ENCODE measurements at regions not wholly inside any gene's neighbourhood (a gene's known extent, or its start where the extent isn't known, plus 50 kb on each side); places are given as distances from the start of the nearest gene placed in this dataset.

DNA sequence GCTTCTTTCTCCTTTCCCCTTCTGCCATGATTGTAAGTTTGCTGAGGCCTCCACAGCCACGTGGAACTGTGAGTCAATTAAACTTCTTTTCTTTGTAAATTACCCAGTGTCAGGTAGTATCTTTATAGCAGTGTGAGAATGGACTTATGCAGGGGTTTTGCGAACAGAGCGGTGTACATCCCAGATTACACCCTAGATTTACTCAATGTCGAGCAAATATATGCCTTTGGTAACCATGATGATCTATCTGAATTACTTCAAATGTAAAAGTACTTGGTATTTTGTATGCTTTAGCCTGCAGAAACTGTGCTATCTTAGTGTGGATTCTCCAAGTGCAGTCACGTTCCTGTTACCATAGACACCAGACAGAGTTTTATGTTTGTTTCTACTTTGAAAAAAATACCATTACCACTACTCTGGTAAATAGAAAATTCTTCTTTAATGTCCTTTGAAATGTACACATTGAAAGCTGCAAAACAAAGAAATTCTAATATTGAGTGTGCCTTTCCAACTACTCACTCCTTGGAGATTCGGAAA lies 510.4 kb upstream of the ARGLU1 start:
- no peak for DNase-seq

DNA sequence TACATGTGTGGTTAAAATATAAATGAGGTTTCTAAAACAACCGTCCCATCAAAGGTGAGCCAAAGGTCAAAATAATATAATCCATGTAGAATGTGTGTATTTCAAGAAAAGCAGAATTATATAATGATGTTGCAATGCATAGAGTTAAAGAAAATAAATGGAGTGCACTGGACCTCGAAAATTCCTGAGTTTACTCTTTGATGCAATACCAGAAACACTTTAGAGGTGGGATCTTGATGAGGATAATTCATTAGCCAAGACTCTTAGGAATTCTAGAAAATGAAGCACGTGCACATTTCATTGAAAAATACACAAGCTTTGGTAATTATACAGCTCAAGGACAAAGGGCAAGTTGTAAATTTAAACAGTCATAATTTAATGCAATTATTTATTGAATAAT lies 508.9 kb upstream of the ARGLU1 start:
- DNase-seq: no peak

GRCh38 chr13:107075576-107075975 lies 507.6 kb upstream of the ARGLU1 start:
- DNase-seq: no peak

- no peak for DNase-seq
These were observed 502.9 kb upstream of the ARGLU1 start for GRCh38 chr13:107070792-107071191.

DNA sequence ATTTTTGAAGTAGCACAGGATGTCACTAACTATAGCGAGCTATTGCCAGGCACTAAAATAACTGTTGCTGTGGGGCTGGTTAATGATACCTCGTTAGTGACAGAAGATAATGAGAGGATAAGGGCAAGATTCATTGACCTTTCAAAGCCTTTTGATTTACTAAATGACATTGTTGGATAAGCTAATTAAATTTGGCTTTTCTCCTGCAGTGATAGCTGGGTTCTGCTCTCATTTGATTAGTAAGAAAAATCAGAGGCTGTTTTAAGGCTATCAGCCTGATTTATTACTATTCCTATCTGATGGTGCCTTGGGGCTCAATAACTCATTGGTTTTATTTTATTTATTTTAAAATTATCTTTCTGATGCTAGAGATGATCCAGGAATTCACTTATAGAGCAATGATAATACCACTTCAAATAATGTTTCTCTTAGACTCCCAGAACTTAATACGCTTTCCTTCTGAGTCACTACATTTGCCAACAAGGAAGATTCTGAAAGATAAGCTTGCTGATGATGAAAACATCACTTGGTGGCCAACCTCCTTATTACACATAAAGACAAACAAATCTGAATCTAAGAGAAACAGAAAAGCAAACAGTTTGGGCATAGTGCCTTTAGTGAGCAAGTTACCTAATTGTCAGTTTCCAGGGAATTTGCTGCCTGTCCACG lies 501.3 kb upstream of the ARGLU1 start:
- DNase-seq: no peak

DNA sequence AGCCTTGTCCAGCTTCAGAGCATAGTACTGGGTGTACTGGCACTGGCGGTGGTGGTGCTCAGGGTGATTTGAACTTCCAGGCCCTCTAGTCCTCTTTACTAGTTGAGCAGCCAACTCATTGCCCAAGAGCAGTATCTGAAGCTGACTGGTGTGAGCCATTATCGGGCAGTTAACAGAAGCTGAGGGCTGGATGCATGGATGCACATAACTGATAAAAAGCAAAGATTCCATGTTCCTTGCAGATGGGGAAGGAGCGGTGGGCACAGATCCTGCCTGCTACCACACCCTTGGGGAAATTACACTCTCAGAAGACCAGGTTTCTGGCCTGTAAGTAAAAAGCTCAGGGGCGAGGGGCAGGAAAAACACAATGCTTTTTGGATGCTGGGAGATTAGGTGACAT lies 499.4 kb upstream of the ARGLU1 start:
- DNase-seq: no peak

GRCh38 chr13:107066355-107066754 lies 498.4 kb upstream of the ARGLU1 start:
- no peak for DNase-seq

GRCh38 chr13:107065036-107065435 lies 497.1 kb upstream of the ARGLU1 start:
- peak; percentile 79 for DNase-seq

GRCh38 chr13:107057028-107057631 lies 489.2 kb upstream of the ARGLU1 start:
- DNase-seq: no peak

DNA sequence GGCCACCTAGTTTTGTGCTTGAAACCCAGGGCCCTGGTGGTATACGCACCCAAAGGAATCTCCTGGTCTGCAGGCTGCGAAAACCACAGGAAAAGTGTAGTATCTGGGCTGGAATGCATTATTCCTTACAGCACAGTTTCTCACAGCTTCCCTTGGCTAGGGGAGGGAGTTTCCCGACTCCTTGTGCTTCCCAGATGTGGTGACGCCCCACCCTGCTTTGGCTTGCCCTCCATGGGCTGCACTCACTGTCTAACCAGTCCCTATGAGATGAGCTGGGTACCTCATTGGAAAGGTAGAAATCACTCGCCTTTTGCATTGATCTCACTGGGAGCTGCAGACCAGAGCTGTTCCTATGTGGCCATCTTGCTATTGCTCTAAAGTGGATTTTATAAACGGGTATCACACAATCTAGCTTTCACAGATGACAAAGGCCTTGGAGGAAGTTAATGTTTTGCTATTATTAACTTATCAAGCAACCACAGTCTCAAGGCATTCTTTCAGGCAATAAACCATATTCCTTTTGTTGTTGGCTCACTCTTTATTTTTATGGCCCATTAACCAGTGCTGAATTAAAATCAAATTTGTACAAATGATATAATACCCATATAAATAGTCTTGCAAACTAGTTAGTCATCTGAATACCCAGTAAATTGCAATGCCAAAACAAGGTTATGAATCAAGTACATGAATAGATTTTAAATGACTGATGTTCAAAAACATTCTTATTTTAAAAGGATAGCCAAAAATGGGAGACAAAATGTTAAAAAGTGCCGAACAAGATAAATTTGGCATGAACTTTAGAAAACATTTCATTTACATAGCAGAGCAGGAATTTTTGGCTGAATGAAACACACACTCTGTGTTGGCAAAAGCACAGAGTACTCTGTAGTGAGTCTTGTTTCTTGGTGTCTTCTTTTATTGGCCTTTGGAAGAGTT lies 475.4 kb upstream of the ARGLU1 start:
- no peak for DNase-seq

DNA sequence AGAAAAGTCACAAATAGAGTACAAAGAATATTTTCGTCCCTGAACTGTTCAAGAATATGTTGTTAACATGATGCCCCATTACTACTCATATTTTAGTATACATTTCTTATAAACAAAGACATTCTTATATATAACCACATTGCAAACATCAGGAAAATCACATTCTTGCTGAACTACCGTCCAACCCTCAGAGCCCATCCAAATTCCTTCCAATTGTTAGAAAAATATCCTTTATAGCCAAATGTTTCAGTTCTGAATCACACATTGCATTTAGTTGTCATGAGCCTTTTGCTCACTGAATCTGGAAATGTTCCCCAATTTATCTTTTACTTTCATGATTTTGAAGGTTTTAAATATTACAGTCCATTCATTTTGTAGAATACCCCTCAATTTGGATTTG lies 467.8 kb upstream of the ARGLU1 start:
- DNase-seq: no peak

GRCh38 chr13:107035186-107035585 lies 467.2 kb upstream of the ARGLU1 start:
- DNase-seq: no peak

GRCh38 chr13:107034236-107034872 lies 466.4 kb upstream of the ARGLU1 start:
- DNase-seq: no peak

DNA sequence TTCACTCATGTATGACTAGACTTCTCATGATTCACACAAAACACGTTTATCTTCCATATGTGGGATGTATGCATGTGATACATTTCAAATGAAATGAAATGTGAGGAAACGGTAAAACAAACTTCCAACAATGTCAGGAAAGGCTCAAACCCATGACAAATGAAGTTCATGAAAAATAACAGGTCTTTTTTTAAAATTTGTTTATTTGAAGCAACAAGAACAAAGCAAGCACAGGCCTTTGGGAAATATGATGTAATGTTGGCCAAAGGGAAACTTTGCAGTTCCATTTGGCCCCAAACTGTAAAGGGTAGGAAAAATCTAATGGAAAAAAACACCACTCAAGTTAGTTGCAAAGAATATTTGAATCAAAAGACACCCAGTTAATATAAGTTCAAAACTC lies 463.8 kb upstream of the ARGLU1 start:
- no peak for DNase-seq

- DNase-seq: no peak
These were observed 460.8 kb upstream of the ARGLU1 start for GRCh38 chr13:107028751-107029150.

DNA sequence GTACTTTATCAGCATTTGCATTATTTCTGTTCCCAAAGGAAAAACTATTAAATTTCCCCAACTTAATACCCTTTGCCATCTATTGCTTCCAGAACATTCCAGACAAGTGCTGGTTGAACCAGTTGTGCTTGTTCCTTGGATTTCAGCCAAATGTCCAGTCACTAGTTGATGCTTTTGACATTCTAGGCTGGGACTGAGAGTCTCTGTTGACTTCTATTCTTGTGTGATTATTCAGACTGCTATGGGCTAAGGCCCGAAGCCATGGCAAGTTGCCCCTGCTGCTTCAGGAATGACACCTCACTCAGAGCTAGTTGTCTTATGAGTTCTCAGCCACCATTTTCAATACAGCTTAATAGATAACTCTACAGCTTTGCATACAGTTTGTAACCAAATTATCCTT lies 458.1 kb upstream of the ARGLU1 start:
- no peak for DNase-seq

DNA sequence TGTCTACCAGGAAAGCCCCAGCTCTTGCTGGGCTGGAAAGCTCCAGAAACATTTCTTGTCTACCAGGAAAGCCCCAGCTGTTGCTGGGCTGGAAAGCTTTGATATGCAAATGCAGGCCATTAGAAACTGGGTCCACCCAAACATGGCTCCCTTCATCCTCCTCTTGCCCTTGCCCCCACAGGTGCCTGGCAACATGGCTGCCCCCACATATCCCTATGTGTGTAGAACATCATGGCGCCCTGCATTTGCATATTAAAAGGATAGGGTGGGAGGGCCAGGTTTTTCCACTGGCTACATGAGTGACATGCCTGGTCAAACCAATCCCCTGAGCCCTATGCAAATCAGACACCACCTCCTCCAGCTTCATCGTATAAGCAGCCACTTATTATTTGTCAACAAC lies 455.4 kb upstream of the ARGLU1 start:
- DNase-seq: no peak

DNA sequence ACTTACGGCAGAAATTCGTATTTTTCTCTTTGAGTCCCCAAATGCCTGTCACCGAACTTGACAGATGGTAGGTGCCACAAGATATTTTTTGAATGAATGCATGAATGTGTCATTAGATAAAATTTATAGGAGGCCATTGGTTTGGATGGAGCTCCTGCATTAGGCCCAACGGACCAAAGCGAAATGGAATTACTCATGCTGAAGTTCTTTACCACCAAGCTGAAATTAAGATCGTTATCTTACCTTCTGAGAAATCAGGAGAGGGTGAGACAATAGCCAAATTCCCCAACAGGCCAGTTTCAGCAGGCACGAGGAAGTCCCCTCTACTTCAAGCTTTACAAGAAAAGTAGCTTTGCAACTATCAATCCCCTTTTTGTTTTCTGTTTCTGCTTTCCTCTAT lies 452.5 kb upstream of the ARGLU1 start:
- DNase-seq: no peak

DNA sequence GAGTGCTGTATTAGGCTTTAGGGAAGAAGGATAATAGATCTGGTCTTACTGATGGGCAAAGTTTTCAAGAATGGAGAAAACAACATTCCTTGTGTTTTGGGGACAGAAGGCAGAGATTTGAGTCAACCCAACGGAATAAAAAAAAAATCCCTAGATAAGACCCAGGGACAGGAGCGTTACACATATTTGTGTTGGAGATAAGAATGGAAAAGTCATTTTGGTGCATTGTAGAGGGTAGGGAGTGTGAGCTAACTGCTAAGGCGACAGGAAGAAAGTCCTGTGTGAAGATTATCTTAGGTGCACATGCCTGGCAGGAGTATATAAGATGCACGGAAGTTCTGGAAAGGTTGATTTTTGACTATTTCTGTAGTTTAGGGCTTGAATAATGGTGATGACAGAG lies 450.3 kb upstream of the ARGLU1 start:
- no peak for DNase-seq

- no peak for DNase-seq
These were observed 438.7 kb upstream of the ARGLU1 start for GRCh38 chr13:107006661-107007060.

GRCh38 chr13:107005577-107005976 lies 437.6 kb upstream of the ARGLU1 start:
- DNase-seq: no peak

DNA sequence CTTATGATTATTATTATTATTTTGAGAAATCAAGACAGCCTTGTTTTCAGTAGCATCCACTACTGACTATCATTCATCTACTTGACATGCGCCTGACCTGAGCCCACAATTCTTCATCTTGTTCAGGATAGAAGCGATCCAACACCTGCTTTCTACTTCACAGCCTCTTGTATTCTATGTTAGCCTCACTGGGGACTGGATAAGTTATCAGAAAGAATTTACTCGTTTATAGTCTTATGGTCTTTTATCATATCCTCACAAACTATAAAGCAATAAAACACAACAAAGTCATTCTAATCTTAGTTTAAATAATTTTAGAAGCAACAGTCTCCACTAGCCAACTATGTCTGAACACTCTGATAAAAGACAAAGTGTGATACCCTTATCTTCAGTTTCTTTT lies 436.0 kb upstream of the ARGLU1 start:
- DNase-seq: no peak

DNA sequence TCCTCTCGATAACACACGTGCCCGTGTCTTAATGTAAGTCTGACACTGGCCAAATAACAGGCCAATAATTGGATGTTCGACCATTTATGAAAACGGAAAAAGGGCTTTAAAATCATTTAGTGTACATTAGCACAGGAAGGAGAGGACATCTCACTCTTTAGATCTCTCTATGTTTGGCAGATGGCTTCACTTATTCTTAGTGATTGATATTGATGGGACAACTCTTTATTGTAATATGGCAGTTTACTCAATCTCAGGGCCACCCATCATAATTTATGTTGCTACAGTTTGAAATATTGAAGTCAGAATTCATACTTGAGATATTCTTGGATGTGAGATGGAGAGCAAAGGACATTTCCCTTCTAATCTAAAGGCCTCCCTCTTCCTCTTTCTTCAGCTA lies 430.7 kb upstream of the ARGLU1 start:
- no peak for DNase-seq

Data from NCI-H2171 (cell line).